ENCODE measurements at regions not wholly inside any gene's neighbourhood (a gene's known extent, or its start where the extent isn't known, plus 50 kb on each side); places are given as distances from the start of the nearest gene placed in this dataset.

DNA sequence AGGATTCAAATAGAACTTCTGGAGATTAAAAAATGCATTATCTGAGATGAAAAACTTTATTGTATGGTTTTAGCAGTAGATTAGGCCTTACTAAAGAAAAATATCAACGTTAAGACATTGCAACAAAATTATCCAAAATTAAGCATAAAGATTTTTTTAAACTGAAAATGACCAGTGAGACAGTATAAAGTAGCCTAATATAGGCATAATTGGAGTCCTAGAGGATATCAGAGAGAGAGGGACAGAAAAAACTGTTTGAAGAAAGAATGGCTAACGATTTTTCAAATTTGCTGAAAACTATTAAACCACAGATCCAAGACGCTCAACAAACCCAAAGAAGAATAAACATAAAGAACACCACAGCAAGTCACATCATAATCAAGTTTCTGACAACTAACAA, 149.5 kb upstream of the LMNTD1 start:
- TF ChIP-seq FOXK1 (CRISPR knock-in tag; IDR thresholded peaks at IDR 0.05) (no peak), PRRX2 (CRISPR knock-in tag; IDR thresholded peaks at IDR 0.05) (no peak), JUN (CRISPR knock-in tag; IDR thresholded peaks at IDR 0.05) (no peak), NR1H2 (CRISPR knock-in tag; IDR thresholded peaks at IDR 0.05) (no peak), ZBTB21 (CRISPR knock-in tag; IDR thresholded peaks at IDR 0.05; ENCODE audit: borderline replicate concordance) (no peak), ZNF138 (CRISPR knock-in tag; conservative IDR thresholded peaks at IDR 0.05) (no peak), ZNF263 (CRISPR knock-in tag; IDR thresholded peaks at IDR 0.05; ENCODE audit: low read depth) (no peak)
- TF ChIP-seq, protein P1, sequence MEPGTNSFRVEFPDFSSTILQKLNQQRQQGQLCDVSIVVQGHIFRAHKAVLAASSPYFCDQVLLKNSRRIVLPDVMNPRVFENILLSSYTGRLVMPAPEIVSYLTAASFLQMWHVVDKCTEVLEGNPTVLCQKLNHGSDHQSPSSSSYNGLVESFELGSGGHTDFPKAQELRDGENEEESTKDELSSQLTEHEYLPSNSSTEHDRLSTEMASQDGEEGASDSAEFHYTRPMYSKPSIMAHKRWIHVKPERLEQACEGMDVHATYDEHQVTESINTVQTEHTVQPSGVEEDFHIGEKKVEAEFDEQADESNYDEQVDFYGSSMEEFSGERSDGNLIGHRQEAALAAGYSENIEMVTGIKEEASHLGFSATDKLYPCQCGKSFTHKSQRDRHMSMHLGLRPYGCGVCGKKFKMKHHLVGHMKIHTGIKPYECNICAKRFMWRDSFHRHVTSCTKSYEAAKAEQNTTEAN (CRISPR knock-in tag; IDR thresholded peaks at IDR 0.05) = no peak
- TF ChIP-seq, protein P2, sequence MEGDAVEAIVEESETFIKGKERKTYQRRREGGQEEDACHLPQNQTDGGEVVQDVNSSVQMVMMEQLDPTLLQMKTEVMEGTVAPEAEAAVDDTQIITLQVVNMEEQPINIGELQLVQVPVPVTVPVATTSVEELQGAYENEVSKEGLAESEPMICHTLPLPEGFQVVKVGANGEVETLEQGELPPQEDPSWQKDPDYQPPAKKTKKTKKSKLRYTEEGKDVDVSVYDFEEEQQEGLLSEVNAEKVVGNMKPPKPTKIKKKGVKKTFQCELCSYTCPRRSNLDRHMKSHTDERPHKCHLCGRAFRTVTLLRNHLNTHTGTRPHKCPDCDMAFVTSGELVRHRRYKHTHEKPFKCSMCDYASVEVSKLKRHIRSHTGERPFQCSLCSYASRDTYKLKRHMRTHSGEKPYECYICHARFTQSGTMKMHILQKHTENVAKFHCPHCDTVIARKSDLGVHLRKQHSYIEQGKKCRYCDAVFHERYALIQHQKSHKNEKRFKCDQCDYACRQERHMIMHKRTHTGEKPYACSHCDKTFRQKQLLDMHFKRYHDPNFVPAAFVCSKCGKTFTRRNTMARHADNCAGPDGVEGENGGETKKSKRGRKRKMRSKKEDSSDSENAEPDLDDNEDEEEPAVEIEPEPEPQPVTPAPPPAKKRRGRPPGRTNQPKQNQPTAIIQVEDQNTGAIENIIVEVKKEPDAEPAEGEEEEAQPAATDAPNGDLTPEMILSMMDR (IDR thresholded peaks at IDR 0.05) = no peak
- TF ChIP-seq, protein P3, sequence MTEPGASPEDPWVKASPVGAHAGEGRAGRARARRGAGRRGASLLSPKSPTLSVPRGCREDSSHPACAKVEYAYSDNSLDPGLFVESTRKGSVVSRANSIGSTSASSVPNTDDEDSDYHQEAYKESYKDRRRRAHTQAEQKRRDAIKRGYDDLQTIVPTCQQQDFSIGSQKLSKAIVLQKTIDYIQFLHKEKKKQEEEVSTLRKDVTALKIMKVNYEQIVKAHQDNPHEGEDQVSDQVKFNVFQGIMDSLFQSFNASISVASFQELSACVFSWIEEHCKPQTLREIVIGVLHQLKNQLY (CRISPR knock-in tag; IDR thresholded peaks at IDR 0.05) = no peak
